T47D (cell line): ENCODE measurements at regions not wholly inside any gene's neighbourhood (a gene's known extent, or its start where the extent isn't known, plus 50 kb on each side); places are given as distances from the start of the nearest gene placed in this dataset.

ENCODE experiments used
- DNase-seq, 2 experiments: peaks; one replicate each; pipeline versions ENCODE4 v3.0.0 to v3.0.0-alpha.2; 2011 to 2012; ENCODE audit warnings: low read depth in 1 of 2, low spot score in 1 of 2
- JUND ChIP-seq: IDR thresholded peaks from 2 replicates; pipeline ENCODE4 v1.6.1; 2012; ENCODE audit warnings: low read depth
- in situ Hi-C: cut with HindIII; loops from 2 replicates; pipeline ENCODE4 v1.10.0; 2016; ENCODE audit warnings: low sequenced_read_pairs, low pct_unique_long_range_greater_than_20kb

DNA sequence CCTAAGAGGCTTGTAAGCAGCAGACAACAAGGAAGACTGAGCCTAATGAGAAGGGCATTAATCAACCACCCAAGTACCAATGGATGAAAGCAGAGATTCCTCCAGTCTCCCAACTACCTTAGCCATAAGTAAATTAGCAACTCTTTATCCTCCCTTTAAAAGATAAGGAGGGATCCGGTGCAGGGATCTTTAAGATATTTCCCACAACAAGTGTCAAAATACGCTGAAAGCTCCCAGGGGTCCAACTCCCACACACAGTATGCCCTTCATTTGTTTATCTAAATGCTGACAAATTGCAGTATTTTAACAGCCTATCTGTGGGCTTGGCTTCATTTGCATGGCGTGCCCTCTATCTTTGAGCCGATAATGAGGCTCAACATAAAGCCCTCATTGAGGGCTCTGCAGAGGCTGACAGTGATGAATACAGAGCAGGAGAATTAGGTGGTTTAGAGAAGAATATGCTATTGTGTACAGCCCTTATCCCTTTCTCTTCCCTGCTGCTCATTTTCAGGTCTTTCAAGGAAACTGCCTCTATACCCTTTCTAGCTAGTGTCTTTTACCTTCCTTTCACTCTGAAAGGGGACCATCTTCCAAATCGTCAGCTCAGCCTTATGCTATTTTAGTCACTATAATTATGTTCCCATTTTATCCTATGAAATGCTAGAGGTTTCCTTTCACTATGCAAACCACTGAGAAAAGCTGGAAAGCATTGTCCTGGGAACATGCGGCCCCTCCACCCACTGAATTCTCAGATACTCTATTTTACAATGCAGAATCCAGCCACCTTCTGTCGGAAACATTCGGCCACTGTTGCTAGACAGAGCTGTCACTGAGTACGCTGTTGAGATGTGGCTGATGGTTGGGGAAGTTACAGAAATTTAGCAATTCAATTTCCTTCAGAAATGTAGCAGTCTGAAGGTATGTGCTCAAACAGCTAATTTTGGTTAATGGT is 575.2 kb upstream of the JAG1 start:
- no peak for TF ChIP-seq JUND
- in situ Hi-C loops: no loop called here
- DNase-seq: no peak

DNA sequence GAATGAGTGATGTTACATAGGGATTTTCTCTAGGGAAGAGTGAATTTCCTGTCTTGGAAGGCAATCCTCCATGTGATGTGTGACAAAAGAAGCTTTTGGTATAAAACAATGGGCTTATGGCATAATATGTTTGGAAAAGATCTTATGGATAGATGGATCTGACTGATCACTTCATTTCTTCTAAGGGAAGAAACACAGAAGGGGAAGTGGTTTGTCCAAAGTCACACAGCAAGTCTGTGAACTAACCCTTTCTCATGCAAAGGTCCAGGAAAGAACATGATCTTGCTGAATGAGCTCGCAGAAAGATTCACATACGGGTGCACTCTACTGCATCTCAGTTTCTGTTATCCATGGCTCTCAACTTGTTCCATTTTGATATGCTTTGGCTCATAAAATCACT is 575.9 kb upstream of the JAG1 start:
- DNase-seq: no peak
- no peak for TF ChIP-seq JUND
- in situ Hi-C loops: no loop called here

DNA sequence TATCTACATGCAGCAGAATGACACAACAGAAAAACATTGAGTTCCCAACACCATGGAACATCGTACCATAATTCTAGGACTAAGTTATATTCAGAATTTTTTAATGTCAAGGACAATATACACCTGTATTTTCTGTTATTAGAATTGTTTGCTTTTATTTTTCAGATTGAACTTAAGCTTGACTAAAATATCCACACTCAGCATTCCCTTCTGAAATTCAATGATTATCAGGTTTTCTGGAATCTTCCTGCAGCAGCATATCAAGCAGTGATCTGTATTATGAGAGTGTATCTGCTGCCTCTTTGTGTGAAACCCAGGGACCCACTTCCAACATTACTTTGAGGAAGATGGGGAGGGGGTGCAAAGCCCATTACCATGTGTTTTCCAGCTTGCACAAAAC is 578.6 kb upstream of the JAG1 start:
- in situ Hi-C loops: no loop called here
- no peak for TF ChIP-seq JUND
- DNase-seq: no peak

DNA sequence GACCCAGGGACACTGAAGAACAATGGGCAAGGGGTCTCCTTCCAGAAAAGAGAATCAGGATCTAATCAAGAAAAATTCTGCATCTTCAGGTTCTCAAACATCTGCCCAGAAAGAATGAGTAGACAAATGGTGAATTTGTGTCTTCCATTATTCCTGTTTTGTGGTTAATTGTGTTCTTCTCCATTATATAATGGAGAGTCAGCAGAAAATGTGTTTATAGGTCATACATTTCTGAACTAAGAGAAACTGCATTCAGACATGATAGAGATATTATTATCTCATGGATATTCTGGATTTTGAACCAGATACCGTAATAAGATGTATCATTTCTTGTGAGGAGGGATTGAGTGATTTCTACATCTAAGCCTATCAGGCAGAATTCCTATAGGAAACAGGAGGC is 581.7 kb upstream of the JAG1 start:
- no peak for DNase-seq
- no peak for TF ChIP-seq JUND
- in situ Hi-C loops: no loop called here

DNA sequence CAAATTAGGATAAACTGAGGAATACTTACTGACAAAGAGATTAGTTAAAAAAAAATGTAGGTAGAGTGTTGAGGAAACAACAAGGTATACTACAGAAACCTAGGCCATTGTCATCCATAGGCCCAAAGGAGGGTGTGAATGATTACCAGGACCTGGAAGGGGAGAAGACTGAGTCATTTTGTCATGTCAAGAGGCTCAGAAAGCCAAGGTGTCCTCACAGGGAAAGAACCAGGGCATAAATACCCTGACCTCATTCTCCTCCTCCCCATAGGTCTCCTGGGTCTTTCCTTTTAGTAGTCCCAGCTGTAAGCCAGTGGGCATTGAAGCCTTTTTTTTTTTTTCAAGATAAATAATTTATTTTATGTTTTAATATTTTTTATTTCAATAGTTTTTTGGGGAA is 582.1 kb upstream of the JAG1 start:
- DNase-seq: no peak
- TF ChIP-seq JUND: no peak
- in situ Hi-C loops: no loop called here

DNA sequence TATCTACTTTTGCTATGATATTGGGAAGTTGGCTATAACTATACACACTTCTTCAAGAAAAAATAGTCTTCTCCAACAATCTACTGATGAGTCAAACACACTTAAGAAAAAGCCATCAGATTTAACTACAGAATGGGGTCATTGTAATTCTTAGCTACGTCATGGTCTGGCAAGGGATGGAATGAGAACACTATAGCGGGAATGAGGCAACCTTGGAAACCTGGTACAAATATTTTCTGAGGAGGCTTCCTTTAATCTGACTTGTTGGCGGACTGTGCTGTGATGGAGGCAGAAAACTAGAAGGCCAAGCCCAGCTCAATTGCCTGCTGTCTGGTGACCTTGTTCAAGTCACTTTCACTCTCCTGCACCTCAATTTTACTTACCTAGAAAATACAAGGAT is 586.8 kb upstream of the JAG1 start:
- no peak for DNase-seq
- in situ Hi-C loops: no loop called here
- no peak for TF ChIP-seq JUND

DNA sequence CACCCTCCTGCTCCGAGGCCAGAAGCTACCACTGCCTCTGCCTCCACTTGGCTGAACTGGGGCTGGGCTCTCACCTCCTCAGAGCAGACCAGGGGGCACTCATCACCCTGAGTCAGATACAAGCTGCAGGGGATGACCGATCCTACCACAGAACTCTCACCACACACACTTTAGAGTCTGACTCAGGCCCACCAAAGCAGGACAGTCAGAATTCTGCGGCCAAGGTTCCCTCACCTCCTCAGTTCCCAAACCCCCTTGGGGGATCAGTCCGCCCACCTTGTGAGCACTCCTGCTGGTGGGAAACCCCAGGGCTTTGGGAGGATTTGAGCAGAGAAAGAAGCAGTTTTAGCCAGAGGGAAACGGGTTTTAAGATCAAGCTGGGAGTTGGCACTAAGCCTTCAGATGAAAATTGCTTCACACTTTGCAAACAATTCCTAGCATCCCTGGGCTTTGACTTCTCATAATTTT is 587.8 kb upstream of the JAG1 start:
- in situ Hi-C loops: no loop called here
- TF ChIP-seq JUND: no peak
- DNase-seq: no peak

DNA sequence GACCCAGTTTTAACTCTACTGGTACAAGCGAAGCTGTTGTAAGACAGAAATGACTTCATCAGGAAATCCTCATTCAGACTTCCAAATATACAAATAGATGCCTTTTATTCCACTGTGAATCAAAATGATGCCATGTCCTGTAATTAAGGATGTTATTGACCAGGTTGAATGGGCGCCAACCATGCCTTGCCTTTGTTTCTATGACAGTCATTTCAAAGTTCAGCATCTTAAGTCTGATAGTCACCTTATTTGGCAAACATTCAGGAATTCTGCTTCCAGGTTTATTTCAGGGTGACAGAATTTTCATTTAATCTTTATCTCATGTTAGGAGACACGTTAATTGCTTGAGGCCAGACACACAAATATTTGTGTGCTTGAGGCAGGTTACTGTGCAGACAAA is 592.8 kb upstream of the JAG1 start:
- no peak for DNase-seq
- in situ Hi-C loops: no loop called here
- TF ChIP-seq JUND: no peak

DNA sequence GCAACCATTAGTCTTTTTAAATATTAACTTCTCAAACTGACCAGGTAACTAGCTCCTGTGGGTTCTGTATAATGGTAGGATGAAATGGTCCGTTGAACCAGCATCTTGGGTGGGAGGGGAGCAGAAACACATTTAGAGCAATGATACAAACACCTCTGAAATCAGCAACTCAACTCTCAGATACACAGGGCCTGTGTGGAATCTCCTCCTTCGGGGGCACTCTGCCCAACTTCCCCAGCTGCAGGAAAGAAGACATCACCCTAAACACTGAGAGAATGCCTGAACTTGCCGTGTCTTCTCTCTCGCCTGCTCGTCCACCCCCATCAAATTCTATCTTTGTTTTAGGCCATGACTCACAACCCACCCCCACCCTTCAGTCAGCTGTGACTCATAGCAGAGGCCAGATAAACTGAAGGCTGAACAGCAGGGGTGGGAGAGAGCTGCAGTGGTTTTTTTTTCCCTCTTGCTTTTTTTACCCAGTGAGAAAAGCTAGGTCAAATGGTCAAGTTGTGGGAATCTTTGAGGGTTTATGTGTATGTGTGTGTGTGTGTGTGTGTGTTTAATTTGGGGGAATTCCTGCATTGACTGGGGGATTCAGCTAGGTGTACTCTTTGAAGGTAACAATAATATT is 593.4 kb upstream of the JAG1 start:
- in situ Hi-C loops: no loop called here
- no peak for TF ChIP-seq JUND
- no peak for DNase-seq

DNA sequence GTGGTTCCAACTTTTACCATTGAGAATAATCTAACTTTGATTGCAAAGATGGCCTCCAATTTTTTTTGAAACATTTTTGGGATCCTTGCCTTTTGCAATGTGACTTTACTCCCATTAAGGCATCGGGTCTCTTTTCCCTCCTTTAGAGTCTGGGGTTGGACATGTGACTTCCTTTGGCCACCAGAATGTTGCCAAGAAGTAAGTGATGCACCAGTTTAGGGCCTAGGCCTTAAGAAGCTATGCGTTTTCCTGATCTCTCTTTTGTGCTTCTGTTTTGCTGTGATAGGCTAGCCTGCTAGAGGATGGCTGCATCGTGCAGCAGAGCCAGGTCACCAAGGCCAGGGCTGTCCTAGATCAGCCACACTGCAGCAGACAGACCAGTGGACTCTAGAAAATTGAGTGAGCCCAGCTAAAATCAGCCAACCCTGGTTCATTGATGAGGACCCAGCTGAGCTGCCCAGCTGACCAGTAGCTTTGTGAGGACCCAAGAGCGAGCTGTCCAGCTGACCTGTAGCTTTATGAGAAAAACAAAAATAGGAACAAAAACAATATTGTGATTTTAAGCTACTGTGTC is 594.0 kb upstream of the JAG1 start:
- in situ Hi-C loops: no loop called here
- DNase-seq: no peak
- no peak for TF ChIP-seq JUND

DNA sequence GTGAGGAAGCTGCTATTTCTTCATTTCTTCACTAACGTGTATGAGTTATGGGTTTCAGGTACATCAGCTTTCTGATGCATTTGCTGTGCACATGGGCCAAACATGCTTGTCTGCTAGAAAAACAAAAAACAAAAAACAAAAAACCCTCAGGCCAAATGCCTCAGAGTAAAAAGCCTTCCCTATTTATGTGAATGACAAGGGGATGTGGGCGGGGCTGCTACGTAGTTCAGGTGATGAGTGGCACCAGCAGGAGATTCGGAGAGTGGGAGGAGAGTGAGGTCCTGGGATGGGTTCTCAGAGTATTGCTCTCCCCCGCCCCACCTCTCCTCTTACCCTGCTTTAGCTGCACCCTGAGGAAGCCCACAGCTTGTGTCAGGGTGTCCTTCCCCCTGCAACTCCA is 596.8 kb upstream of the JAG1 start:
- TF ChIP-seq JUND: no peak
- DNase-seq: no peak
- in situ Hi-C loops: no loop called here

DNA sequence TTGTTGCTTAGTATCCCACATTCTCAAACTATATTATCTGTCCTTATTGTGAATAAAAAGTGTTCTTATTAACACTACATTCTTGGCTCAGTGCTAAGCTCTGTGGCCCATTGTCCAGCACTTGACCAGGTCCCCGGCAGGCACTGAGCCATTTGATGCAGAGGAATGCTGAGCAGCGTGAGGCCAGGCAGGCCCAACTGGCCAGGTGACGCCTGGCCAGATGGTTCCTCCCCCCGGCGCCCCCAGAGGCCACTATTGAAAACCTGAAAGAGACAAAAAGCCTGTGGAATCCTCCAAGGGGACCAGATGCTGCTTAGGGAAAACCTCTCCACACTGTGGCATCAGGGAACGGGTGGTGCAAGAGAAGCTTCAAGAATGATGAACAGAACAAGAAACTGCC is 597.5 kb upstream of the JAG1 start:
- in situ Hi-C loops: no loop called here
- no peak for TF ChIP-seq JUND
- no peak for DNase-seq

DNA sequence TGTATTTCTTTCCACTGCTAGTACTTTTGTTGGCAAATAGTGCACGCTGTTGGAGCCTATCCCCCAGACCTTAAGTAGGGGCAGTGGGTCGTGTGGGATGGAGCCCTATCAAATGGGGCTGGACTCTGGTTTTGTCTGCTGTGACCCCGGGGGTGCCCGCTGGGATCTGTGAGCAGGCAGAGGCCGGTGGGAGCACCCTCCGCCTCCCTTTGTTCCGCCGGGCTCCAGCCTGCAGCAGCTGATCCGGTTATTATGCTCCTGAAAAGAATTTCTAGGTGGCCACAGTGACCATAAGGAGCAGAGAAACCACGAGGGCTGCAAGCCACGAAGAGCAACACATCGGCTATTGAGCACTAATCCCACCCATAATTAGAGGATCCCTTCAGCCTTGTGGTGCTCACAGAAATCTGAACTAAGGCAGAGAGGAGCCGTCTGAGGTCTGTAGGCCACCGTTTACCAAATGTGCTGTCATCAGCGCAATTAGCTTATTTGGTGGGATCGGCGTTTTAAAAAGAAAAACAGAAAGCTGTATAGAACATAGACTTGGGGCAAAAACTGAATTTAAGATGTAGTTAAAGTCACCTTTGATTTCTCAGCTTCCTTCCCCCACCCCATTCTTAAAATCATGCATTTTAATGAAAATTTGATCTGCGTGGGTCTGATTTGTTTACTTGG is 598.3 kb upstream of the JAG1 start:
- in situ Hi-C loops: no loop called here
- TF ChIP-seq JUND: no peak
- no peak for DNase-seq
